Vagina (tissue), 2 donors: ENCODE measurements at regions not wholly inside any gene's neighbourhood (a gene's known extent, or its start where the extent isn't known, plus 50 kb on each side); places are given as distances from the start of the nearest gene placed in this dataset.

ENCODE experiments used
- POLR2A ChIP-seq, 2 donors: fragments of 450-650 bp; IDR thresholded peaks; one replicate each; pipeline ENCODE4 v1.6.1; 2017; ENCODE audit warnings: antibody characterized with exemption in 2 of 2, mild to moderate bottlenecking in 2 of 2, moderate library complexity in 2 of 2
- POLR2AphosphoS5 ChIP-seq, 2 donors: sonication (generic); formaldehyde crosslinking; IDR thresholded peaks; one replicate each; pipeline ENCODE4 v1.9.0; 2017; ENCODE audit warnings: antibody characterized with exemption in 2 of 2, mild to moderate bottlenecking in 2 of 2, low read depth in 1 of 2; ENCODE audit not compliant: insufficient read depth in 1 of 2

GRCh38 chr9:117783828-117784227 is 79.6 kb downstream of the TLR4 start:
- no peak for TF ChIP-seq POLR2A (IDR thresholded peaks at IDR 0.05)
- TF ChIP-seq POLR2AphosphoS5 (IDR thresholded peaks at IDR 0.05; ENCODE audit: insufficient read depth in 1 of 2, low read depth in 1 of 2), result no peak
